GM23248 (cell line): ENCODE measurements at regions not wholly inside any gene's neighbourhood (a gene's known extent, or its start where the extent isn't known, plus 50 kb on each side); places are given as distances from the start of the nearest gene placed in this dataset.

Source experiments
- EZH2 ChIP-seq: fragments of 200-600 bp; sonication (generic); IDR thresholded peaks from 2 replicates; pipeline ENCODE4 v1.6.1; 2018; ENCODE audit warnings: antibody characterized with exemption, mild to moderate bottlenecking; ENCODE audit not compliant: insufficient read depth, poor library complexity, severe bottlenecking
- EZH2phosphoT487 ChIP-seq: fragments of 200-600 bp; sonication (generic); IDR thresholded peaks from 2 replicates; pipeline ENCODE4 v1.6.1; 2018; ENCODE audit warnings: antibody characterized with exemption, moderate library complexity, mild to moderate bottlenecking, low read depth; ENCODE audit not compliant: insufficient read depth

- no peak for TF ChIP-seq EZH2phosphoT487
- TF ChIP-seq EZH2: no peak
Measured at GRCh38 chr5:40364441-40364840, 315.3 kb upstream of the PTGER4 start.
